ENCODE measurements at regions not wholly inside any gene's neighbourhood (a gene's known extent, or its start where the extent isn't known, plus 50 kb on each side); places are given as distances from the start of the nearest gene placed in this dataset.
"Not testable (repeated sequence)": the region's sequence is repeated elsewhere in the genome, so short reads cannot be mapped to it uniquely, and the experiment has no call there.

- H3K4me3 ChIP-seq (ENCODE audit: low read depth, low read length), result no peak overlapping the region
- TF ChIP-seq, protein P1, sequence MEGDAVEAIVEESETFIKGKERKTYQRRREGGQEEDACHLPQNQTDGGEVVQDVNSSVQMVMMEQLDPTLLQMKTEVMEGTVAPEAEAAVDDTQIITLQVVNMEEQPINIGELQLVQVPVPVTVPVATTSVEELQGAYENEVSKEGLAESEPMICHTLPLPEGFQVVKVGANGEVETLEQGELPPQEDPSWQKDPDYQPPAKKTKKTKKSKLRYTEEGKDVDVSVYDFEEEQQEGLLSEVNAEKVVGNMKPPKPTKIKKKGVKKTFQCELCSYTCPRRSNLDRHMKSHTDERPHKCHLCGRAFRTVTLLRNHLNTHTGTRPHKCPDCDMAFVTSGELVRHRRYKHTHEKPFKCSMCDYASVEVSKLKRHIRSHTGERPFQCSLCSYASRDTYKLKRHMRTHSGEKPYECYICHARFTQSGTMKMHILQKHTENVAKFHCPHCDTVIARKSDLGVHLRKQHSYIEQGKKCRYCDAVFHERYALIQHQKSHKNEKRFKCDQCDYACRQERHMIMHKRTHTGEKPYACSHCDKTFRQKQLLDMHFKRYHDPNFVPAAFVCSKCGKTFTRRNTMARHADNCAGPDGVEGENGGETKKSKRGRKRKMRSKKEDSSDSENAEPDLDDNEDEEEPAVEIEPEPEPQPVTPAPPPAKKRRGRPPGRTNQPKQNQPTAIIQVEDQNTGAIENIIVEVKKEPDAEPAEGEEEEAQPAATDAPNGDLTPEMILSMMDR (IDR thresholded peaks at IDR 0.05; ENCODE audit: low read depth, low read length, missing control alignments), result no peak
- DNase-seq (ENCODE audit: low read depth), result no peak
- in situ Hi-C loops (cut with HindIII; ENCODE audit: low sequenced_read_pairs), result no loop called here
Observed at GRCh38 chr12:74250891-74251290, 286.7 kb upstream of the ATXN7L3B start.

DNA sequence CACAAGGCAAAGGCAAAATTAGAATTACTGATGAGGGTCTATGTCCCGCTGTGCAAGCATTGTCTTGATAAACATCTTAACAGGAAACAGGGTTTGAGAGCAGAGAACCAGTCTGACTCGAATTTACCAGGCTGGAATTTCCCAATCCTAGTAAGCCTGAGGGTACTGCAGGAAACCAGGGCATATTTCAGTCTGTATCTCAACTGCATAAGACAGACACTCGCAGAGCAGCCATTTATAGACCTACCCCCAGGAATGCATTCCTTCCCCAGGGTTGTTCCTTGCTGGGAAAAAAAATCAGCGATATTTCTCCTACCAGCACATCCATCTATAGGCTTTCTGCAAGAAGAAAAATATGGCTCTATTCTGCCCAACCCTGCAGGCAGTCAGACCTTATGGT lies 283.8 kb upstream of the ATXN7L3B start:
- DNase-seq (ENCODE audit: low read depth); H3K4me3 ChIP-seq (ENCODE audit: low read depth, low read length); in situ Hi-C loops (cut with HindIII; ENCODE audit: low sequenced_read_pairs): not testable (repeated sequence)

GRCh38 chr12:74254784-74255183 lies 282.9 kb upstream of the ATXN7L3B start:
- no peak for DNase-seq (ENCODE audit: low read depth)
- TF ChIP-seq, protein P1 (IDR thresholded peaks at IDR 0.05; ENCODE audit: low read depth, low read length, missing control alignments), result no peak
- no peak overlapping the region for H3K4me3 ChIP-seq (ENCODE audit: low read depth, low read length)
- in situ Hi-C loops (cut with HindIII; ENCODE audit: low sequenced_read_pairs), result no loop called here

GRCh38 chr12:74259199-74259598 lies 278.4 kb upstream of the ATXN7L3B start:
- no peak for DNase-seq (ENCODE audit: low read depth)
- in situ Hi-C loops (cut with HindIII; ENCODE audit: low sequenced_read_pairs), result no loop called here
- TF ChIP-seq, protein P1 (IDR thresholded peaks at IDR 0.05; ENCODE audit: low read depth, low read length, missing control alignments), result no peak
- H3K4me3 ChIP-seq (ENCODE audit: low read depth, low read length), result no peak overlapping the region

DNA sequence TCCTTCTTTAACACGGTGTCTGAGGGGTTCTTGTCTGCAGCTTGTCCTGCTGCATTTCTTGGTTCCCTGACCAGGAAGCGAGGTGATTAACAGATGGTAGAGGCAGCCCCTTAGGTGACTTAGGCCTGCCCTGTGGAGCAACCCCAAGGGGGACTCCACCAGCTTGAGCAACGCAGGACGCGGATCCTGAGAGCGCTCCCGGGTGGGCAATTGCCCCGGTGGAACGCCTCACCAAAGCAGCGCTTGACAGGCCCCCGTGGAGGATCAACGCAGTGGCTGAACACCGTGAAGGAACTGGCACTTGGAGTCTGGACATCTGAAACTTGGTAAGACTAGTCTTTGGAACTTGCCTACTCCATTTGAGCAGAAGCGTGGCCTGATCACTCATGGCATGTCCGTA lies 272.9 kb upstream of the ATXN7L3B start:
- no peak overlapping the region for H3K4me3 ChIP-seq (ENCODE audit: low read depth, low read length)
- DNase-seq (ENCODE audit: low read depth), result no peak
- in situ Hi-C loops (cut with HindIII; ENCODE audit: low sequenced_read_pairs), result loop anchor here (5.0 kb wide), 1 partner anchor 108 kb away; no protein-coding TSS in a partner anchor
- TF ChIP-seq, protein P1 (IDR thresholded peaks at IDR 0.05; ENCODE audit: low read depth, low read length, missing control alignments), result no peak

GRCh38 chr12:74269355-74269754 lies 268.3 kb upstream of the ATXN7L3B start:
- in situ Hi-C loops (cut with HindIII; ENCODE audit: low sequenced_read_pairs), result loop anchor here (5.0 kb wide), 1 partner anchor 103 kb away; no protein-coding TSS in a partner anchor
- not testable (repeated sequence) for H3K4me3 ChIP-seq (ENCODE audit: low read depth, low read length); DNase-seq (ENCODE audit: low read depth)

DNA sequence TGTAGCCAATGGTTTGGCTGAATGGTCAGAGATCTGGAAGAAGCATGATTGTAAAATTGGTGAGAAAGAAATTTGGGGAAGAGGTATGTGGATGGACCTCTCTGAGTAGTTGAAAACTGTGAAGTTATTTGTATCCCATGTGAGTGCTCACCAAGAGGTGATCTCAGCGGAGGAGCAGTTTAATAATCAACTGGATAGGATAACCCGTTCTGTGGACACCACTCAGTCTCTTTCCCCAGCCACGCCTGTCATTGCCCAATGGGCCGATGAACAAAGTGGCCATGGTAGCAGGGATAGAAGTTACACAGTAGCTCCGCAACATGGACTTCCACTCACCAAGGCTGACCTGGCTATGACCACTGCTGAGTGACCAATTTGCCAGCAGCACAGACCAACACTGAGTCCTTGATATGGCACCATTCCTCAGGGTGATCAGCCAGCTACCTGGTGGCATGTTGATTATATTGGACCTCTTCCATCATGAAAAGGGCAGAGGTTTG lies 257.4 kb upstream of the ATXN7L3B start:
- TF ChIP-seq, protein P1 (IDR thresholded peaks at IDR 0.05; ENCODE audit: low read depth, low read length, missing control alignments), result no peak
- H3K4me3 ChIP-seq (ENCODE audit: low read depth, low read length), result no peak overlapping the region
- DNase-seq (ENCODE audit: low read depth), result no peak
- in situ Hi-C loops (cut with HindIII; ENCODE audit: low sequenced_read_pairs), result no loop called here

DNA sequence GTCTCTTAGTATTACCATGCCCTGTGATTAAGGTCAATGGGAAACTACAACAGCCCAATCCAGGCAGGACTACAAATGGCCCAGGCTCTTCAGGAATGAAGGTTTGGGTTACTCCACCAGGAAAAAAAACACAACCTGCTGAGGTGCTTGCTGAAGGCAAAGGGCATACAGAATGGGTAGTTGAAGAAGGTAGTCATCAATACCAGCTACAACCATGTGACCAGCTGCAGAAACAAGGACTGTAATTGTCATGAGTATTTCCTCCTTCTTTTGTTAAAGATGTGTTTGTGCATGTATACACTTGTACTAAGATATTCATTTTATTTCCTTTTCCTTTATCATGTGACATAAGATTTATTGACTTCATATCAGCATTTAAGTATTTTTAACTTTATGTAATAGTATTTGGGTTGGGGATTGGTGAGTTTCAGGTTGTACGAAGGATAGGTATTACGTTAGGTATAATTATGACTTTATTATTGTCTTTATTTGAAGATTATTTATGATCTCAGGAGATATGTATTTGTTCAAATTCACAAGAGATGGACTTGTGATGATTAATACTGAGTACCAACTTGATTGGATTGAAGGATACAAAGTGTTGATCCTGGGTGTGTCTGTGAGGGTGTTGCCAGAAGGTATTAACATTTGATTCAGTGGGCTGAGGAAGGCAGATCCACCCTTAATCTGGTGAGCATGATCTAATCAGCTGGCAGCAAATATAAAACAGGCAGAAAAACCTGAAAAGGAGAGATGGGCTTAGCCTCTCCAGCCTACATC lies 256.0 kb upstream of the ATXN7L3B start:
- DNase-seq (ENCODE audit: low read depth); H3K4me3 ChIP-seq (ENCODE audit: low read depth, low read length); in situ Hi-C loops (cut with HindIII; ENCODE audit: low sequenced_read_pairs): not testable (repeated sequence)
